ENCODE measurements at regions not wholly inside any gene's neighbourhood (a gene's known extent, or its start where the extent isn't known, plus 50 kb on each side); places are given as distances from the start of the nearest gene placed in this dataset.

- ATAC-seq (ENCODE audit: insufficient number of reproducible peaks, low FRiP score, low read depth) (no peak), DNase-seq (ENCODE audit: low spot score) (no peak)
- TF ChIP-seq CTCF (IDR thresholded peaks at IDR 0.05), result no peak
- no peak overlapping the region for H3K27ac ChIP-seq
- no peaks in the 10 kb centered on the region for H3K9me3 ChIP-seq
- H3K36me3 ChIP-seq, result no peaks in the 10 kb centered on the region
- H3K4me1 ChIP-seq (ENCODE audit: control insufficient read depth in 1 of 2, low read depth in 2 of 2), result no peaks in the 10 kb centered on the region
- no peaks in the 10 kb centered on the region for H3K27me3 ChIP-seq (replicated peaks; ENCODE audit: insufficient read depth)
- no peak overlapping the region for H3K4me3 ChIP-seq
These were observed 545.2 kb upstream of the CAMK1G start for GRCh38 chr1:209038316-209038715.

GRCh38 chr1:209038735-209039134, 544.8 kb upstream of the CAMK1G start:
- Histone ChIP-seq H3K27me3 (replicated peaks; ENCODE audit: insufficient read depth) (no peaks in the 10 kb centered on the region), H3K9me3 (no peaks in the 10 kb centered on the region), H3K36me3 (no peaks in the 10 kb centered on the region), H3K27ac (no peak overlapping the region), H3K4me1 (ENCODE audit: control insufficient read depth in 1 of 2, low read depth in 2 of 2) (no peaks in the 10 kb centered on the region), H3K4me3 (no peak overlapping the region)
- no peak for DNase-seq (ENCODE audit: low spot score)
- no peak for ATAC-seq (ENCODE audit: insufficient number of reproducible peaks, low FRiP score, low read depth)
- TF ChIP-seq CTCF (IDR thresholded peaks at IDR 0.05), result no peak

- Histone ChIP-seq H3K36me3 (no peaks in the 10 kb centered on the region), H3K27ac (no peak overlapping the region), H3K27me3 (replicated peaks; ENCODE audit: insufficient read depth) (no peaks in the 10 kb centered on the region), H3K9me3 (no peaks in the 10 kb centered on the region), H3K4me3 (no peak overlapping the region), H3K4me1 (ENCODE audit: control insufficient read depth in 1 of 2, low read depth in 2 of 2) (no peaks in the 10 kb centered on the region)
- no peak for ATAC-seq (ENCODE audit: insufficient number of reproducible peaks, low FRiP score, low read depth)
- no peak for TF ChIP-seq CTCF (IDR thresholded peaks at IDR 0.05)
- DNase-seq (ENCODE audit: low spot score), result no peak
These were observed 543.2 kb upstream of the CAMK1G start for GRCh38 chr1:209040351-209040750.

GRCh38 chr1:209041927-209042326, 541.6 kb upstream of the CAMK1G start:
- Histone ChIP-seq H3K27me3 (replicated peaks; ENCODE audit: insufficient read depth) (no peaks in the 10 kb centered on the region), H3K9me3 (no peaks in the 10 kb centered on the region), H3K36me3 (no peaks in the 10 kb centered on the region), H3K4me1 (ENCODE audit: control insufficient read depth in 1 of 2, low read depth in 2 of 2) (no peaks in the 10 kb centered on the region), H3K4me3 (no peak overlapping the region), H3K27ac (no peak overlapping the region)
- no peak for TF ChIP-seq CTCF (IDR thresholded peaks at IDR 0.05)
- ATAC-seq (ENCODE audit: insufficient number of reproducible peaks, low FRiP score, low read depth) (no peak), DNase-seq (ENCODE audit: low spot score) (no peak)

GRCh38 chr1:209042413-209042812, 541.1 kb upstream of the CAMK1G start:
- H3K27me3 ChIP-seq (replicated peaks; ENCODE audit: insufficient read depth), result no peaks in the 10 kb centered on the region
- H3K36me3 ChIP-seq, result no peaks in the 10 kb centered on the region
- DNase-seq (ENCODE audit: low spot score), result no peak
- no peak overlapping the region for H3K4me3 ChIP-seq
- H3K9me3 ChIP-seq, result no peaks in the 10 kb centered on the region
- no peak overlapping the region for H3K27ac ChIP-seq
- TF ChIP-seq CTCF (IDR thresholded peaks at IDR 0.05), result no peak
- no peak for ATAC-seq (ENCODE audit: insufficient number of reproducible peaks, low FRiP score, low read depth)
- H3K4me1 ChIP-seq (ENCODE audit: control insufficient read depth in 1 of 2, low read depth in 2 of 2), result no peaks in the 10 kb centered on the region

Measured in thoracic aorta (tissue), 2 donors.